Trophoblast cell (in vitro differentiated cells and primary cell): ENCODE measurements at regions not wholly inside any gene's neighbourhood (a gene's known extent, or its start where the extent isn't known, plus 50 kb on each side); places are given as distances from the start of the nearest gene placed in this dataset.

Experiments used
- DNase-seq, 2 donors: peaks; one replicate each; pipeline ENCODE4 v3.0.0-alpha.2; 2016
- H2AFZ ChIP-seq: 2 replicates; pipeline ENCODE4 v1.6.1; 2013; ENCODE audit warnings: low read length, moderate library complexity, mild to moderate bottlenecking; ENCODE audit not compliant: insufficient read depth, poor library complexity
- H2AK5ac ChIP-seq: 2 replicates; pipeline ENCODE4 v1.6.1; 2013; ENCODE audit warnings: mild to moderate bottlenecking, low read length
- H2BK120ac ChIP-seq: 2 replicates; pipeline ENCODE4 v1.6.1; 2013; ENCODE audit warnings: low read length, mild to moderate bottlenecking, moderate library complexity; ENCODE audit not compliant: insufficient read depth, poor library complexity
- H2BK12ac ChIP-seq: 2 replicates; pipeline ENCODE4 v1.6.1; 2013; ENCODE audit warnings: mild to moderate bottlenecking, low read length, moderate library complexity
- H2BK5ac ChIP-seq: 2 replicates; pipeline ENCODE4 v1.6.1; 2013; ENCODE audit warnings: low read length, low read depth, moderate library complexity, mild to moderate bottlenecking; ENCODE audit not compliant: poor library complexity
- H3K14ac ChIP-seq: 2 replicates; pipeline ENCODE4 v1.6.1; 2013; ENCODE audit warnings: mild to moderate bottlenecking, low read length
- H3K18ac ChIP-seq: 2 replicates; pipeline ENCODE4 v1.6.1; 2013; ENCODE audit warnings: mild to moderate bottlenecking, low read length
- H3K23ac ChIP-seq: 2 replicates; pipeline ENCODE4 v1.6.1; 2013; ENCODE audit warnings: low read length
- H3K27ac ChIP-seq: 2 replicates; pipeline ENCODE4 v1.5.1; 2013; ENCODE audit warnings: low read depth, mild to moderate bottlenecking, inconsistent platforms, low read length, moderate library complexity
- H3K27me3 ChIP-seq: 2 replicates; pipeline ENCODE4 v1.6.1; 2013; ENCODE audit warnings: inconsistent platforms, mild to moderate bottlenecking, low read length, moderate library complexity; ENCODE audit not compliant: insufficient read depth
- H3K36me3 ChIP-seq, 2 experiments: 1 replicate in 1 of 2; 2 replicates in 1 of 2; pipeline ENCODE4 v1.6.1; 2013; ENCODE audit warnings: low read length in 2 of 2, mild to moderate bottlenecking in 2 of 2, moderate library complexity in 1 of 2; ENCODE audit not compliant: insufficient read depth in 2 of 2, control insufficient read depth in 1 of 2
- H3K4ac ChIP-seq: 2 replicates; pipeline ENCODE4 v1.6.1; 2013; ENCODE audit warnings: low read depth, mild to moderate bottlenecking, low read length, moderate library complexity
- H3K4me1 ChIP-seq, 2 experiments: 1 replicate in 1 of 2; 2 replicates in 1 of 2; pipeline ENCODE4 v1.6.1; 2013; ENCODE audit warnings: low read length in 2 of 2, mild to moderate bottlenecking in 2 of 2, moderate library complexity in 1 of 2; ENCODE audit not compliant: insufficient read depth in 2 of 2, control insufficient read depth in 1 of 2
- H3K4me2 ChIP-seq: 2 replicates; pipeline ENCODE4 v1.6.1; 2013; ENCODE audit warnings: inconsistent platforms, mild to moderate bottlenecking, low read length, moderate library complexity
- H3K4me3 ChIP-seq: 2 replicates; pipeline ENCODE4 v1.5.1; 2013; ENCODE audit warnings: mild to moderate bottlenecking, low read depth, low read length, inconsistent platforms
- H3K79me1 ChIP-seq: one replicate; pipeline ENCODE4 v1.6.1; 2013; ENCODE audit warnings: low read length
- H3K79me2 ChIP-seq: 2 replicates; pipeline ENCODE4 v1.6.1; 2013; ENCODE audit warnings: low read length, mild to moderate bottlenecking; ENCODE audit not compliant: control insufficient read depth, insufficient read depth, poor library complexity
- H3K9ac ChIP-seq: 2 replicates; pipeline ENCODE4 v1.6.1; 2013; ENCODE audit warnings: mild to moderate bottlenecking, low read length
- H3K9me3 ChIP-seq: 2 replicates; pipeline ENCODE4 v1.6.1; 2013; ENCODE audit warnings: low read depth, mild to moderate bottlenecking, control low read depth, inconsistent platforms, low read length; ENCODE audit not compliant: insufficient read depth
- H4K12ac ChIP-seq: 2 replicates; pipeline ENCODE4 v1.6.1; 2013; ENCODE audit warnings: low read depth, mild to moderate bottlenecking, low read length, moderate library complexity
- H4K8ac ChIP-seq: 2 replicates; pipeline ENCODE4 v1.6.1; 2013; ENCODE audit warnings: low read depth, mild to moderate bottlenecking, low read length, moderate library complexity
- H4K91ac ChIP-seq: one replicate; pipeline ENCODE4 v1.6.1; 2013; ENCODE audit warnings: low read depth, mild to moderate bottlenecking, low read length, moderate library complexity
- WGBS: extraction: QIAGEN DNeasy Blood & Tissue Kit; methylation state at CpG from one replicate; pipeline ENCODE4 v1.1.7; 2013; ENCODE audit warnings: missing lambda C conversion rate; ENCODE audit not compliant: insufficient read length, insufficient coverage; ENCODE audit errors: extremely low coverage; 5-methylcytosine and 5-hydroxymethylcytosine counted together

DNA sequence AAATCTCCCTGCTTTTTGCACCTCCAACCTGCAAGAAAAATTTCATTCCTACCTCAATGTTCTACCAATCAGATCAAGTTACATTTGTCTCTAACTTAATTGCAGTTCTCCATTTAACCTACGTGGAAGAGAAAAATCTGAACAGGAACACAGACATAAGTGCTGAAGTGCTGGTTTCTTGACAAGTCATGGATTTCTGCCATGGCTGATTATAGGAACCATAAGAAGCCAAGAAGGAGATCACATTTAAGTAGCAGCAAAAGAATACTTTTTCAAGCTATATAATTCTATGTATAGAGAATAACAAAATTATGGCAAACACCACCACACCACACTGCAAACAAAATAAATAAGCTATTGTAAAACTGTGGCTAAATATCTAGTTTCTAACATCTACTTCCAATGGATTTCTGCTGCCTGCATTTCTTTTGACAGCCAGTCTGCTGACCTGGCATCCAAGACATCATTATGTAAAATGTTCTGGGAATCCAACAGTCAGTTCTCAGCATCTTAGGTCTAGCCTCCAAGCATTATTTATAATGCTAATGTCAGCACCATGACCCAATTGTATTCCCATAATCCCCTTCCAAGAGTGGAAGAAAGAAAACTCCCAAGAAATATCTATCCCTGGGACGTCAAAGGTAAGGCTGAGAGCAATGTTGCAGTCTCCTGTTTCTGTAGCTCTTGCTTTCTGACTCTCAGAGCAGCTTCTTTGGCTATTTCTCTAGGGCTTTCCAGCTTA is 50.8 kb upstream of the GAB1 start:
- Histone ChIP-seq H3K4ac (no peak overlapping the region), H3K36me3 (no peaks in the 10 kb centered on the region), H3K4me1 (peaks cover 0 to 3% of the 10 kb centered on the region in 2 experiments), H4K8ac (no peak overlapping the region), H3K4me2 (no peak overlapping the region), H4K91ac (no peak overlapping the region), H3K79me1 (no peaks in the 10 kb centered on the region), H2BK120ac (no peak overlapping the region), H4K12ac (no peak overlapping the region), H3K9ac (no peak overlapping the region), H3K79me2 (no peaks in the 10 kb centered on the region), H3K9me3 (no peaks in the 10 kb centered on the region), H3K27ac (no peak overlapping the region), H2BK12ac (no peak overlapping the region), H3K27me3 (no peaks in the 10 kb centered on the region), H2BK5ac (no peak overlapping the region), H3K4me3 (no peak overlapping the region), H3K14ac (no peak overlapping the region), H2AFZ (no peak overlapping the region), H2AK5ac (no peak overlapping the region), H3K18ac (no peak overlapping the region), H3K23ac (no peak overlapping the region)
- WGBS, result no CpG with 5 or more reads among the region's 2 CpGs
- no peak for DNase-seq

DNA sequence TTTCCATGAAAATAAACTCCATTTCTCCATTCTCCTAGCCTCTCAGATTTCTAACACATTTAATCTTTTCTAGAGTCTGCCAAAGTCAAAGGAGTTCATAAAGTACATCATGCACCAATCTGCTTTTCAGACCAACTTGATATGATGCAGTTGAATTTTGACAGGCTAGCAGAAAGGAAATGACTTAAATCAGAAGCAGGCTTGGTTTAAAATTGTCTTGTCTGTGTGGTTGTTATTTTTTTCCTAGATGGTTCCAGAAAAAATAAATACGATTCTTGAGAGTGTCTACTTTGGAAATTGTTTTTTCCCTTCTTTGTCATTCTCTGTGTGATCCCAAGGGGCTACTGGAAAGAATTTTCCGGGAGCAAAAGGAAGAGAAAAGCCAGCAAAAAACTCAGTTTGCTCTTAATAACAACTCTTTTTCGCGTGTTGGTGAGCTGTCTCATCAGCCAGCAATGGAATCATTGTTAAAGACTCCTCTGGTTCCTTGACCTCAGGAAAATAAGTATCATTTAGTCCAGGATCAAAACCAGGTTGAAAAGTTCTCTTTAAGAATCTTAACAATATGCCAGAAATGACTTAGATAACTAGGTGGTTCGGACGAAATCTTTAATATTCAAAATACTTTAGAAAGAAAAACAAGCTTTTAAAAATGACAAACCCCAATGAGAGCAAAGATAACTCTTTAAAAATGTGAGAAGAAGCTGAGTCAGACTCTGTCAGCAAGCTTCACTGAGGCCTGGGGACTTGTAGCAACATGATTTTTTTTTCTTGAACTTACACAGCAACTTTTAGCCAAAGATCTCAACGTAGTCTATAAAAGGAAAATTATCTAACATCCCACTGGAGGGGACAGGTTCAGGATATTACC is 49.7 kb upstream of the GAB1 start:
- no peak overlapping the region for H4K91ac ChIP-seq
- H3K4ac ChIP-seq, result no peak overlapping the region
- H3K27ac ChIP-seq, result no peak overlapping the region
- no peak for DNase-seq
- no peaks in the 10 kb centered on the region for H3K27me3 ChIP-seq
- no peak overlapping the region for H2AK5ac ChIP-seq
- no peak overlapping the region for H3K14ac ChIP-seq
- no peak overlapping the region for H3K4me3 ChIP-seq
- H4K8ac ChIP-seq, result no peak overlapping the region
- H4K12ac ChIP-seq, result no peak overlapping the region
- no peak overlapping the region for H2BK120ac ChIP-seq
- no peaks in the 10 kb centered on the region for H3K36me3 ChIP-seq
- no peak overlapping the region for H2BK5ac ChIP-seq
- H3K79me1 ChIP-seq, result no peaks in the 10 kb centered on the region
- no peak overlapping the region for H3K9ac ChIP-seq
- no peak overlapping the region for H2BK12ac ChIP-seq
- H2AFZ ChIP-seq, result no peak overlapping the region
- no peak overlapping the region for H3K23ac ChIP-seq
- no peak overlapping the region for H3K4me2 ChIP-seq
- no peaks in the 10 kb centered on the region for H3K9me3 ChIP-seq
- no CpG with 5 or more reads among the region's 7 CpGs for WGBS
- H3K4me1 ChIP-seq, result peaks cover 0 to 3% of the 10 kb centered on the region in 2 experiments
- no peak overlapping the region for H3K18ac ChIP-seq
- no peaks in the 10 kb centered on the region for H3K79me2 ChIP-seq
